HG02623 (cell line): ENCODE measurements at regions not wholly inside any gene's neighbourhood (a gene's known extent, or its start where the extent isn't known, plus 50 kb on each side); places are given as distances from the start of the nearest gene placed in this dataset.
"Not testable (repeated sequence)": the region's sequence is repeated elsewhere in the genome, so short reads cannot be mapped to it uniquely, and the experiment has no call there.

Experiments used
- ATAC-seq: cut with Tn5 transposase; IDR thresholded peaks from one replicate; pipeline ENCODE4 v1.9.1; 2021; ENCODE audit warnings: moderate library complexity; ENCODE audit not compliant: unreplicated experiment

GRCh38 chr16:58963479-58963878 is 229.4 kb upstream of the GOT2 start:
- no peak for ATAC-seq

GRCh38 chr16:58962811-58963210 is 228.7 kb upstream of the GOT2 start:
- ATAC-seq: no peak

GRCh38 chr16:58960484-58960883 is 226.4 kb upstream of the GOT2 start:
- no peak for ATAC-seq

DNA sequence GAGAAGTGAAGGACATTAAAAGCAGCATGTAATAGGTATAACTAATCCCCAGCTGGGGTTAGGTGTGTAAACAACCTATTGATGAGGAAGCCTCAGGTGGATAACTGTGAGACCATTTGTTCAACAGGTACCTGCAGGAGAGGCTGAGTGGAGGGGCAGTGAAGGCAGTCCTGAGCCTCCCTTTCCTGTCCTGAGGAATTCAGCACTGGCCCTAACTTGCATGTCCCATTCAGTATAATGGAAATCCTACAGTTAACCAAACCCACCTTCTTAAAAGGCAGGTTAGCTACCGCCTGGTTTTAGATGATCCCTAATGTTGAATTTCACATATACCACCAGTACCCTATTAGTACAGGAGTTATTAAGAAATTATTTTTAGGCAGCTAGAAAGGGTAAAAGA is 225.9 kb upstream of the GOT2 start:
- ATAC-seq: no peak

DNA sequence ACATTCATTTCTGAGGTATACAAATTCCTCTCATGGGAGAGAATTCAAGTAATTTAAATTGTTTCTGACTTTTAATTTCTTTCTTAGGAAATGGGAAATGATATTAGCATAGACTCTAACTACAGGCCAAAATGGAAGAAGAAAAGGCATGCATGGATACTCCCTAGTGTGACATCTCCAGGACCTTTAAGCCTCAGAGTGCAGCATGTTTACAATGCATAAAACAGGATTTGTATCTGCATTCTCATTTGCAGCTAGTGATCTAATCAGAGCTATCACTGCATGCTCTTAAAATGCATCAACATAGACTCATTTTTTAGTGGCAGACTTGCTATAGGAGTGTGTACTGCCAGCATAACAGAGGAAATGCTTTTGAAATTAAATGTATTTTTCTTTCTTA is 224.6 kb upstream of the GOT2 start:
- no peak for ATAC-seq

DNA sequence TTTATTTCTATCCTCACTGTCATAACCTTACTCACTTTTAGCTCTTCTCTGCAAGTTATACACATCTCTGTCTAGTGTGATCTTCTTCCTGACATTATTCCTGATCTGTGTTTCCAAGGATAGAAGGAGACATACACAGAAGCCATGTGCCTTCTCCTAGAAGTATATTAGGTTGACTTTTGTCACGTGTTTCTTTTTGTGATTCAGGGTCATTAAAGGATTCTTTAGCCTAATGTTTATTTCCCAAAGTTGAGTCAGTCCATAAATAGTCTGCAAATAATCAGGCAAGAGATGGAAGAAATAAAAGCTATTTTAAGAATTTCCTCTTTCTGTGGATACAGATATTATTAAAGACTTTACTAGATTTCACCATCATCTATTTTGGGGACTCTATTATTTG is 214.1 kb upstream of the GOT2 start:
- ATAC-seq: no peak

DNA sequence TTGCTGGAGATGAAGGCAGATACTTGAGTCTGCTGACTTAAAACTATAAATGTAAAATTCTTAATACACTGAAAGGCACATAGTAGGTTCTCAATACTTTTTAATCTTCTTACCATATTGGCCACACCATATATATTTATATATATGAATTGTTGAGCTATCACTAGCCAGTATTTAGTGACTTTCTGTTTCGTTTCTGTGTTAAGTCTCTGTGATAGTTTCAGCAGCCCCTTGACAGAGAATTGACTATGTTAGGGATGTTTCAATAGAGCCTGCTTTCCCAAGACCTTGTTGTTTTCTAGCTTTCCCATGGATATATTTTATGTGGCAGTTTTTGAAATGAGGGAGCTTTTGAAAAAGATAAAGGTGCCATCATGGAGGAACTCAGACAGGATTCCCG is 206.5 kb upstream of the GOT2 start:
- no peak for ATAC-seq

GRCh38 chr16:58938811-58939210 is 204.7 kb upstream of the GOT2 start:
- ATAC-seq: no peak

- ATAC-seq: no peak
Observed at GRCh38 chr16:58937661-58938060, 203.5 kb upstream of the GOT2 start.

- ATAC-seq: no peak
Observed at GRCh38 chr16:58933186-58933585, 199.1 kb upstream of the GOT2 start.

GRCh38 chr16:58931436-58931835 is 197.3 kb upstream of the GOT2 start:
- no peak for ATAC-seq

DNA sequence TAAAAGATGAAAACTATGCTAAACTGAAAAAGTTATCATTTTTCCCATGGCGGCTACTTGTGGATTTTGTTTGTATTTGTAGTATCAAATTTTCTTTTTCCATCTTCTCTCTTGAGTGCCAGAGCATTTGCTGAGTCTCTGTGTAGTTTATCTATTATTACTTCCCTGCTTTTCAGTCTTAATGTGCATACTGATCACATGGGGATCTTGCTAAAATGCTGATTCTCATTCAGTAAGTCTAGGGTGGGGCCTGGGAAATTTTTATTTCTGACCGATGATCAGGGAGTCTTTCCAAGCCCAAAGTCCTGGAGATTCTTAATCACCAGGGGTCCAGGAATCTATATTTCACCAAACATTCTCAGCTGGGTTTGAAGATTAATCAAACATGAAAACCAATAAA is 189.0 kb upstream of the GOT2 start:
- ATAC-seq: no peak

DNA sequence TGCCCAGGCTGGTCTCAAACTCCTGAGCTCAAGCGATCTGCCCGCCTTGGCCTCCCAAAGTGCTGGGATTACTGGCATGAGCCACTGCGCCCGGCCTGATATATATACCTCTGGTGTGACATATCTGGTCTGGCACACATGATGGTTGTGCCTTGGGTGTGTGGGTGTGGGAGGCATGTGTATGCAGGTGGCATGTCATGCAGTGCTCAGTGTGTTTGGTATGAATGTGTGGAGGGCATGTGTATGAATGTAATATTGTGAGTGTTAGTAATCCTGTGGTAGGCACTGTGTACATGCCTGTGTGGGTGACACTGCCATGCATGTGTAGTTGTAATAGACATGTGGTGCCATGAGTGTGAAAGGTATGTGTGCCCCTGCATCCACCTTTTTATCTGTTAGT is 179.3 kb upstream of the GOT2 start:
- ATAC-seq: no peak

GRCh38 chr16:58912571-58912970 is 178.5 kb upstream of the GOT2 start:
- ATAC-seq: no peak

- ATAC-seq: no peak
Observed at GRCh38 chr16:58906981-58907715, 173.0 kb upstream of the GOT2 start.

DNA sequence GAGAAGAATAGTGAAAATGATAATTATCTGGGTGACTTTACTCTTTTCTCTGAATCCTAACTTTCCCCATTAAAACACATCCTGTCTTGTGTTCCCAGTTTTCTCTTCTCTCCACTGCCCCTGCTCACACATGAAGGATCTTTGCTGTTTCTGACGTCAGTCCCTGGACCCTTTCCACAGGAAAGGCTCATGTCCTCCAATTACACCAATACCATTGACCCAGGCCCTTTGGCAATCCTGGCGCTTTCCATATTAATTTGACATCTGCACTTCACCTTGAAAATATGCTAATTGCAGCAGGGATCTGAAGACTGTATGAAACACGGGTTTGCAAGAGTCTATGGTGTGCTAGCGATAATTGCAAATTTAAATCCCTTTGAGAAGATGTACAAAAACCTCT is 170.2 kb upstream of the GOT2 start:
- ATAC-seq: no peak

DNA sequence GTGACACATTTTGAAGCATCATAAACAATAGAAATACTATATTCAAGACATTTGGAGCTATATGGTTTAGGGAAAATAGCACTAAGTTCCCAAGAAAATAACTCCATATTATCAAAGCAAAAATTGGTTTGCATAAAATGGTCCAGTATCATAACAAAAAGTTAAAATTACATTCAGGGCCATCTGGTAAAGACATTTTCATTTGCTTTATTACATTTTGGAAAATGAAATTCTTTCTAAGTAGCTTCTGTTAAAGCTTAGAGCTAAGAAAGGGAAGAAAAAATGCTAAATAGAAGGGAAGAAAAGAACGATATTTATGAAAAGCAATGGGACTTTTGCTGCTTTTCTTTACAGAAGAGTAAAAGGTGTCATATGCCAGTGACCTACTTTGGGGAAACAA is 155.4 kb upstream of the GOT2 start:
- ATAC-seq: no peak

GRCh38 chr16:58885528-58886170 is 151.5 kb upstream of the GOT2 start:
- ATAC-seq: peak; percentile 37

DNA sequence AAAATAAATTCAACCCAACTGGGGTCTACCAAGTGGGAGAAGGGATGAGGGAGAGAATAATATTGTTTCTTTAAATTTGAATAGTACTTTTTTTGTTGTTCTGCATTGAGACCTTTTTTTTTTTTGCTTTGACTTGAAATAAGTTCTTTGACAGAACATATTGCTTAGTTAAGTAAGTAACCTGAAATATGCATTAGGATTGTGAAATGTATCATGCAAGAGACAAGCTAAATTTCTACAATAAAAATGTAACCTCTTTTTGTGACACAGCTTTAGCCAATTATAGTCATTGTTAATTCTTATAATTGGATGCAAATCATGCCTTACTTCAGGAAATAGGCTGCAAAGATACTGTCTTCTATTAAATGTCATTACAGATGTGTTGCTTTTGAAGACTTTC is 150.0 kb upstream of the GOT2 start:
- ATAC-seq: no peak

DNA sequence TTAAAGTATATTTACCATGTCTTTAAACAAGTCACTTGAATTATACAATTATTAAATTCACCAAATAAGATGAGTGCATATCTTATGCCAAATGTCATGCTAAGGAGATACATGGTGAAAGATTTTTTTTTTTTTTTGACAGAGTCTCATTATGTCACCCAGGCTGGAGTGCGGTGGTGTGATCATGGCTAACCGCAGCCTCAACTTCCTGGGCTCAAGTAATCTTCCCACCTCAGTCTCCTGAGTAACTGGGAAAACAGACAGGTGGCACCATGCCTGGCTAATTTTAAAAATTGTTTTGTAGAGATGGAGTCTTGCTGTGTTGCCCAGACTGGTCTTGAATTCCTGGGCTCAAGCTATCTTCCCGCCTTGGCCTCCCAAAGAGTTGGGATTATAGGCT is 149.0 kb upstream of the GOT2 start:
- ATAC-seq: no peak

- ATAC-seq: peak; percentile 98
Observed at GRCh38 chr16:58882292-58882691, 148.2 kb upstream of the GOT2 start.

- not testable (repeated sequence) for ATAC-seq
Observed at GRCh38 chr16:58878641-58879040, 144.5 kb upstream of the GOT2 start.

DNA sequence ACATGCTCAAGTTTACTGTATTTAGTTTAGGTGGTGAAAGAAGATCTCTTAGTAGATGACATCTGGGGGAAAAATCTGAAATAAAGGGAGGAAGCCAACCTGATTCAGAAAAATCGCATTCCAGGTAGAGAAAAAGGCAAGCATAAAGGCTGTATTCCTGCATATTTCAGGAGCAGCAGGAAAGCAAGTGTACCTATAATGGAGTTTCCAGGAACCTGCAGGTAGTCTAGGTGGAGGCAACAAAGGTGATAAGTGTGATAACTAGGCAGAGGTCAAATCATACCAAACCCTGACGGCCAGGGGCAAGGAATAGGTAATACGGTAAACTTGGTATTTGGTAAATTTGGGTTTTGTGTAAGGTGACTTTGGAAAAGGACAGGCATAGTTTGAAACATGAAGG is 132.8 kb upstream of the GOT2 start:
- ATAC-seq: no peak
